H7 (cell line): ENCODE measurements at regions not wholly inside any gene's neighbourhood (a gene's known extent, or its start where the extent isn't known, plus 50 kb on each side); places are given as distances from the start of the nearest gene placed in this dataset.
"Not testable (repeated sequence)": the region's sequence is repeated elsewhere in the genome, so short reads cannot be mapped to it uniquely, and the experiment has no call there.

Source experiments
- DNase-seq: peaks from one replicate; pipeline ENCODE4 v3.0.0; 2012
- H3K27me3 ChIP-seq: 2 replicates; pipeline ENCODE4 v1.6.0; 2011; ENCODE audit warnings: mild to moderate bottlenecking, low read length; ENCODE audit not compliant: control insufficient read depth, insufficient read depth
- H3K36me3 ChIP-seq: replicated peaks from 2 replicates; pipeline ENCODE4 v1.5.1; 2011; ENCODE audit warnings: low read length; ENCODE audit not compliant: control insufficient read depth, insufficient read depth
- H3K4me3 ChIP-seq: 2 replicates; pipeline ENCODE4 v1.5.1; 2011; ENCODE audit warnings: low read depth, mild to moderate bottlenecking, control low read depth, low read length, moderate library complexity; ENCODE audit not compliant: insufficient read depth

DNA sequence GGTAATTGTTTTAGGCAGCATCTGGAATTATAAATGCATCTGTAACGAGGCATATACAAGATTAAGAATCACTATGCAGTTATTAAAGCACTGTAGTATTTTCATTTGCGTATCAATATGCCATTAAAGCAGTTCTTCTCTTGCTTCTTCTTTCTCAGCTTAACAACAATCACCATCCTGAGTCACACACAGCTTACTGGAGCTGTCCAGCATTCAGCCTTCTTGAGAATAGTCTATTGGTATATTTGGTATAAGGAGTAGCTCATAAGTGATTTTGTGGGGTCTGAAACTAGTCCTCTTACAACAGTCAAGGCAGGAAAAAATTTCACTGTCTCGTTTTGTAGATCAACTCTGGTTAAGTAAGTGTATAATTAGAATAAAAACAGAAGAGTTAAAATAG, 523.0 kb upstream of the FOXG1 start:
- Histone ChIP-seq H3K4me3 (no peak overlapping the region), H3K36me3 (no peaks in the 10 kb centered on the region), H3K27me3 (no peaks in the 10 kb centered on the region)
- DNase-seq: no peak

DNA sequence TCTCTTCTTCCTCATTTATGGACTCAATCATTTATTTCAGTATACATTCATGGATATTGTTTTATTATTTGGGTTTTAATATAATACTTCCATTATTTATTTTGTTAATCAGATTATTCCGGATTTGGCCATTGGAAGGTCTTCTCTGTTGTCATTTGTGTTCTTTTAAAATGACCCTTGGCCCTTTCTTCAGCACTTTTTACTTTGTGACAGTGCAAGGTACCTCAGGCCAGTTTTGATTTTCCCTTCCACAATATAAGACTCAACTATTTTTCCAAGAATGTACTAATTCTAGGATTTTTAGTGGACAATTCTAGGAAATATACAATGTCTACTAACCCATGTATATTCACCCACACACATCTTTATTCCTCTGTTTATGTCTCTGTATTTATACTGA, 521.4 kb upstream of the FOXG1 start:
- no peaks in the 10 kb centered on the region for H3K27me3 ChIP-seq
- H3K4me3 ChIP-seq: no peak overlapping the region
- no peaks in the 10 kb centered on the region for H3K36me3 ChIP-seq
- no peak for DNase-seq

- H3K27me3 ChIP-seq: no peaks in the 10 kb centered on the region
- H3K4me3 ChIP-seq: no peak overlapping the region
- no peaks in the 10 kb centered on the region for H3K36me3 ChIP-seq
- no peak for DNase-seq
Measured at GRCh38 chr14:28247491-28247890, 519.1 kb upstream of the FOXG1 start.

GRCh38 chr14:28252124-28252523, 514.5 kb upstream of the FOXG1 start:
- not testable (repeated sequence) for H3K4me3 ChIP-seq, DNase-seq, H3K27me3 ChIP-seq, H3K36me3 ChIP-seq

DNA sequence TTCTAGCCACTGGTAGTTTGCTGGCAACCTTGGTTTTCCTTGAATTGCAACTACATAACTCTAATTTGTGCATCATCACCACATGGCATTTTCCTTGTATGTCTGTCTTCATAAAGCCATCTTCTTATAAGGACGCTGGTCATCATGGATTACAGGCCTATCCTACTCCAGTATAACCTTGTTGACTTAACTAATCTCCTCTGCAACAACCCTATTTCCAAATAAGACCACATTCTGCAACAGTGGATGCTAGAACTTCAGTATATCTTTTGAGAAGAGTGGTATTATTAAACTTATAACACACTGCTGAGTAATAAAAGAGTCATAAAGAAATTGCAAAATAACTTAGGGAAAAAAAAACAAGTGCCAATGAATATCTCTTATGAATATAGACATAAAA, 511.8 kb upstream of the FOXG1 start:
- Histone ChIP-seq H3K4me3 (no peak overlapping the region), H3K27me3 (no peaks in the 10 kb centered on the region), H3K36me3 (no peaks in the 10 kb centered on the region)
- DNase-seq: no peak

DNA sequence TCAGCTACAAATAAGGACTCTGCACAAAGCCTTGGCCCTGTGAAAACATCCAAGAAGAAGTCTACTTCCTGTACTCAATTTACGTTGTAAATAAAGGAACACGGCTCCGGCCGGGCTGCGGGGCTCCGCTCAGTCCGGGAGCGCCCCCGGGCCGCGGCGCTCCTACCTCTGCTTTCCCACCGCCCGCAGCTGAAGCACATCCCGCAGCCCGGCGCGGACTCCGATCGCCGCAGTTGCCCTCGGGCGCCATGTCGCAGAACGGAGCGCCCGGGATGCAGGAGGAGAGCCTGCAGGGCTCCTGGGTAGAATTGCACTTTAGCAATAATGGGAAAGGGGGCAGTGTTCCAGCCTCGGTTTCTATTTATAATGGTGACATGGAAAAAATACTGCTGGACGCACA, 502.3 kb upstream of the FOXG1 start:
- Histone ChIP-seq H3K27me3 (no peaks in the 10 kb centered on the region; the same call in 1 of the 2 replicates), H3K4me3 (no peak overlapping the region), H3K36me3 (no peaks in the 10 kb centered on the region)
- DNase-seq: no peak

- no peaks in the 10 kb centered on the region for H3K36me3 ChIP-seq
- no peak for DNase-seq
- no peak overlapping the region for H3K4me3 ChIP-seq
- no peaks in the 10 kb centered on the region for H3K27me3 ChIP-seq
Measured at GRCh38 chr14:28272270-28272669, 494.3 kb upstream of the FOXG1 start.

DNA sequence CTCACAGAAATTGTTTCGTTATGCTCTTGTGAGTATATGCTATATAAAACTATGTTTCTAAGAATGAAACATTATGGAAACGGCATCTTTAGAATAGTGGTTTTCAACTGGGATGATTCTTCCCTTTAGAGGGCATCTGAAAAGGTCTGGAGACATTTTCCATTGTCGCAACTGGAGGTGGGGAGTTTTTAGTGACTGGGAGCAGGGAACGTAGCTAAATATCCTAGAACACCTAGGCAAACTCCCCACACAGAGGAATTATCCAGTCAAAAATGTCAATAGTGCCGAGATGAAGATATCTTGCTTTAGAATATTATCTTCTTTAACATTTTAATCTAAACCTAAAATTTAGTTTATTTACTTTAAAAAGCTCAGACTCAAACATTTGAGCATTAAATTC, 486.1 kb upstream of the FOXG1 start:
- no peak for DNase-seq
- H3K36me3 ChIP-seq: no peaks in the 10 kb centered on the region
- no peaks in the 10 kb centered on the region for H3K27me3 ChIP-seq
- H3K4me3 ChIP-seq: no peak overlapping the region

GRCh38 chr14:28280997-28281598, 485.5 kb upstream of the FOXG1 start:
- no peak overlapping the region for H3K4me3 ChIP-seq
- no peaks in the 10 kb centered on the region for H3K27me3 ChIP-seq
- DNase-seq: no peak
- H3K36me3 ChIP-seq: no peaks in the 10 kb centered on the region

- no peak for DNase-seq
- H3K36me3 ChIP-seq: no peaks in the 10 kb centered on the region
Measured at GRCh38 chr14:28284546-28285300, 481.9 kb upstream of the FOXG1 start.

GRCh38 chr14:28294834-28295440, 471.6 kb upstream of the FOXG1 start:
- H3K27me3 ChIP-seq: no peaks in the 10 kb centered on the region
- DNase-seq: no peak
- no peak overlapping the region for H3K4me3 ChIP-seq
- H3K36me3 ChIP-seq: no peaks in the 10 kb centered on the region

More at GRCh38 chr14:28284546-28285300, 481.9 kb upstream of the FOXG1 start:
- Histone ChIP-seq H3K4me3 (no peak overlapping the region), H3K27me3 (no peaks in the 10 kb centered on the region)

DNA sequence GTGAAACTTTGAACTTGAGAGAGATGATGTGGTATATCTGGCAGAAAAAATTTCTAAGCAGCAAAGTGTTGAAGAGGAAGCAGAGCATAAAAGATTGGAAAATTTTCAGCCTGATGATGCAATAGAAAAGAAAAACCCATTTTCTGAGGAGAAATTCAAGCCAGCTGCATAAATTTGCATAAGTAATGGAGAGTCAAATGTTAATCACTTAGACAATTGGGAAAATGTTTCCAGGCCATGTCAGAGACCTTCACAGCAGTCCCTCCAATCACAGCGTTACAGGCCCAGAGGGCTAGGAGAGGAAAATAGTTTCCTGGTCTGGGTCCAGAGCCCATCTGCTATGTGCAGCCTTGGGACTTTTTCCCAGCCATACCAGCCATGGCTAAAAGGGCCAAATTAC, 469.0 kb upstream of the FOXG1 start:
- DNase-seq: no peak
- Histone ChIP-seq H3K27me3 (no peaks in the 10 kb centered on the region), H3K36me3 (no peaks in the 10 kb centered on the region), H3K4me3 (no peak overlapping the region)

- Histone ChIP-seq H3K27me3 (no peaks in the 10 kb centered on the region), H3K36me3 (no peaks in the 10 kb centered on the region), H3K4me3 (no peak overlapping the region)
- DNase-seq: no peak
Measured at GRCh38 chr14:28298156-28298555, 468.4 kb upstream of the FOXG1 start.

- Histone ChIP-seq H3K4me3 (no peak overlapping the region), H3K27me3 (no peaks in the 10 kb centered on the region), H3K36me3 (no peaks in the 10 kb centered on the region)
- no peak for DNase-seq
Measured at GRCh38 chr14:28299227-28299626, 467.4 kb upstream of the FOXG1 start.

GRCh38 chr14:28300356-28300755, 466.2 kb upstream of the FOXG1 start:
- no peaks in the 10 kb centered on the region for H3K27me3 ChIP-seq
- no peak for DNase-seq
- no peak overlapping the region for H3K4me3 ChIP-seq
- no peaks in the 10 kb centered on the region for H3K36me3 ChIP-seq
